WERI-Rb-1 (cell line): ENCODE measurements at regions not wholly inside any gene's neighbourhood (a gene's known extent, or its start where the extent isn't known, plus 50 kb on each side); places are given as distances from the start of the nearest gene placed in this dataset.
"Not testable (repeated sequence)": the region's sequence is repeated elsewhere in the genome, so short reads cannot be mapped to it uniquely, and the experiment has no call there.

Experiments
- DNase-seq: peaks from one replicate; pipeline ENCODE4 v3.0.0-alpha.2; 2020
- H3K27ac ChIP-seq: fragments of 250-450 bp; sonication (Bioruptor Pico); 2 replicates; pipeline ENCODE4 v1.5.1; 2020; ENCODE audit warnings: mild to moderate bottlenecking, moderate library complexity
- H3K27me3 ChIP-seq: fragments of 250-450 bp; sonication (Bioruptor Pico); 2 replicates; pipeline ENCODE4 v1.5.1; 2021; ENCODE audit warnings: mild to moderate bottlenecking, low read depth, moderate library complexity; ENCODE audit not compliant: insufficient read depth, severe bottlenecking
- H3K36me3 ChIP-seq: fragments of 250-450 bp; sonication (Bioruptor Pico); 2 replicates; pipeline ENCODE4 v1.5.1; 2020; ENCODE audit warnings: mild to moderate bottlenecking, moderate library complexity
- H3K4me3 ChIP-seq: 2 replicates; pipeline ENCODE4 v1.5.1; 2011; ENCODE audit warnings: low read depth, mild to moderate bottlenecking, control low read depth, low read length
- H3K9me3 ChIP-seq: fragments of 250-450 bp; sonication (Bioruptor Pico); 2 replicates; pipeline ENCODE4 v1.5.1; 2021; ENCODE audit warnings: mild to moderate bottlenecking, moderate library complexity; ENCODE audit not compliant: severe bottlenecking
- TF ChIP-seq, protein P1 (sequence below): IDR thresholded peaks from 2 replicates; pipeline ENCODE4 v1.5.1; 2011; ENCODE audit warnings: low read depth, mild to moderate bottlenecking, control low read depth, inconsistent platforms, low read length

DNA sequence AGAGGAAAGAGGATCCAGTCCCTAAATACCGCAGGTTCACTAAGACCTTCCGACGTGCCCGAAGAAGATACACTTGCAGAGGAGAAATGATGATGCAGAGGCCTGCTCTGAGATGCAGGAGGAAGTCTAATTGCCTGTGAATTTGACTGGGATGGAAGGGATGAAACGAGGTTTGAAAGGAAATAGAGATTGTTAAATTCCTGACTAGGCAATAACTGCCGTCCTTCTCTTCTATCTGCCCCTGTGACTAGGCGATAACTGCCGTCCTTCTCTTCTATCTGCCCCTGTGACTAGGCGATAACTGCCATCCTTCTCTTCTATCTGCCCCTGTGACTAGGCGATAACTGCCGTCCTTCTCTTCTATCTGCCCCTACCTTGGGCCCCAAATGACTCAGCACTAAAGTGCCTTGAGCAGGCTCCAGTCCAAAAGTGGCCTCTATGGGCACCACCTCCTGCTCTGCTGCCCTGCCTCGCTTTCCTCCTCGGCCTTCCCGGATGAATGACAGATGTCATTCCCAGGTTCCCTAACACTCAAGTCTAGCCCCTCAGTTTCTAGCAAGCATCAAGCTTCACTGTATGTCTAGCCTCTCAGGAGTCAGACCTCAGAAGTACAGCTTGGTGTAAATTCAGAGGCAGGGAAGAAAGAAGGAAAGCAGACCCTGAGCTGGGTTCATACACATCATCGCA lies 189.1 kb downstream of the FOXD4L6 start:
- not testable (repeated sequence) for H3K4me3 ChIP-seq, H3K27me3 ChIP-seq

GRCh38 chr9:40935336-40935735 lies 193.1 kb downstream of the FOXD4L6 start:
- Histone ChIP-seq H3K27me3 (peaks cover 4% of the 10 kb centered on the region), H3K4me3 (no peak overlapping the region), H3K27ac (no peak overlapping the region), H3K9me3 (peaks cover 3% of the 10 kb centered on the region), H3K36me3 (no peaks in the 10 kb centered on the region)
- DNase-seq, result no peak
- TF ChIP-seq, protein P1, sequence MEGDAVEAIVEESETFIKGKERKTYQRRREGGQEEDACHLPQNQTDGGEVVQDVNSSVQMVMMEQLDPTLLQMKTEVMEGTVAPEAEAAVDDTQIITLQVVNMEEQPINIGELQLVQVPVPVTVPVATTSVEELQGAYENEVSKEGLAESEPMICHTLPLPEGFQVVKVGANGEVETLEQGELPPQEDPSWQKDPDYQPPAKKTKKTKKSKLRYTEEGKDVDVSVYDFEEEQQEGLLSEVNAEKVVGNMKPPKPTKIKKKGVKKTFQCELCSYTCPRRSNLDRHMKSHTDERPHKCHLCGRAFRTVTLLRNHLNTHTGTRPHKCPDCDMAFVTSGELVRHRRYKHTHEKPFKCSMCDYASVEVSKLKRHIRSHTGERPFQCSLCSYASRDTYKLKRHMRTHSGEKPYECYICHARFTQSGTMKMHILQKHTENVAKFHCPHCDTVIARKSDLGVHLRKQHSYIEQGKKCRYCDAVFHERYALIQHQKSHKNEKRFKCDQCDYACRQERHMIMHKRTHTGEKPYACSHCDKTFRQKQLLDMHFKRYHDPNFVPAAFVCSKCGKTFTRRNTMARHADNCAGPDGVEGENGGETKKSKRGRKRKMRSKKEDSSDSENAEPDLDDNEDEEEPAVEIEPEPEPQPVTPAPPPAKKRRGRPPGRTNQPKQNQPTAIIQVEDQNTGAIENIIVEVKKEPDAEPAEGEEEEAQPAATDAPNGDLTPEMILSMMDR, result no peak

More for the DNA sequence above, 189.1 kb downstream of the FOXD4L6 start:
- DNase-seq, H3K27ac ChIP-seq, H3K36me3 ChIP-seq, H3K9me3 ChIP-seq: not testable (repeated sequence)

DNA sequence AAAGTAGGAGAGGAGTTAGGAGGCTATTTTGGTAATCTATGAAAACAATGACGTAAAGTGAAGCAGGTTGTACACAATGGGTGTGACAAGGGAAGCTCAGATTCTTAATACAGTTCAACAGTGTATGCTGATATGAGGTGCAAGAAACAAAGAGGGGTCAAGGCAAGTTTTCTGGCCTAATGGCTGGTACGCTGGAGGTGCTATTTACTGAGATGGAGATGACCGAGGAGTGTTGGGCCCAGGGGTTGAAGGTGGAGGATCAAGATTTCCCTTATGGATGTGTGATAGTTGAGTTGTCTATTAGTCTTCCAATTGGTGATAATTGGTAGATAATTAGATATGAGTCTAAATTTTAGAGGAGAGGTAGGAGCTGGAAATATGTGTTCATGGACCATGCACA lies 194.0 kb downstream of the FOXD4L6 start:
- not testable (repeated sequence) for H3K4me3 ChIP-seq, DNase-seq, H3K27me3 ChIP-seq, H3K27ac ChIP-seq, H3K36me3 ChIP-seq, H3K9me3 ChIP-seq

DNA sequence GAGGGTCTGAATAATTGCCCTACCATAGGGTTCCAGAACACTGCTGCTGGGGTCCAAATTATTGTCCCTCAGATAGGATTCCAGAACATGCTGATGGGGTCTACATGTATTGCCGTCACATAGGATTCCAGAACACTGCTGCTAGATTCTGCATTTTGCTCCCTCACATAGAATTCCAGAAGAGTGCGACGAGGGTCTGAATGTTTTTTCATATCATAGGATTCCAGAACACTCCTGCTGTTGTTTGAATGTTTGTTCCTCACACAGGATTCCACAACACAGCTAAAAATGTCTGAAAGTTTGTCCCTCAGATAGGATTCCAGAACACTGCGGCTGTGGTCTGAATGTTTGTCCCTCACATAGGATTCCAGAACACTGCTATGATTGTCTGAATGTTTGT lies 198.1 kb downstream of the FOXD4L6 start:
- H3K27ac ChIP-seq, H3K4me3 ChIP-seq, H3K9me3 ChIP-seq, DNase-seq, H3K36me3 ChIP-seq: not testable (repeated sequence)
- peaks cover 41% of the 10 kb centered on the region for H3K27me3 ChIP-seq

- H3K36me3 ChIP-seq, DNase-seq, H3K4me3 ChIP-seq, H3K9me3 ChIP-seq, H3K27ac ChIP-seq: not testable (repeated sequence)
- H3K27me3 ChIP-seq, result peaks cover 49% of the 10 kb centered on the region
Observed at GRCh38 chr9:40929488-40929845, 199.0 kb downstream of the FOXD4L6 start.

- Histone ChIP-seq H3K27me3 (peaks cover 49% of the 10 kb centered on the region), H3K9me3 (peaks cover 9% of the 10 kb centered on the region), H3K4me3 (no peak overlapping the region), H3K27ac (no peak overlapping the region), H3K36me3 (no peaks in the 10 kb centered on the region)
- TF ChIP-seq, protein P1, result no peak
- no peak for DNase-seq
Observed at GRCh38 chr9:40928803-40929487, 199.5 kb downstream of the FOXD4L6 start.

DNA sequence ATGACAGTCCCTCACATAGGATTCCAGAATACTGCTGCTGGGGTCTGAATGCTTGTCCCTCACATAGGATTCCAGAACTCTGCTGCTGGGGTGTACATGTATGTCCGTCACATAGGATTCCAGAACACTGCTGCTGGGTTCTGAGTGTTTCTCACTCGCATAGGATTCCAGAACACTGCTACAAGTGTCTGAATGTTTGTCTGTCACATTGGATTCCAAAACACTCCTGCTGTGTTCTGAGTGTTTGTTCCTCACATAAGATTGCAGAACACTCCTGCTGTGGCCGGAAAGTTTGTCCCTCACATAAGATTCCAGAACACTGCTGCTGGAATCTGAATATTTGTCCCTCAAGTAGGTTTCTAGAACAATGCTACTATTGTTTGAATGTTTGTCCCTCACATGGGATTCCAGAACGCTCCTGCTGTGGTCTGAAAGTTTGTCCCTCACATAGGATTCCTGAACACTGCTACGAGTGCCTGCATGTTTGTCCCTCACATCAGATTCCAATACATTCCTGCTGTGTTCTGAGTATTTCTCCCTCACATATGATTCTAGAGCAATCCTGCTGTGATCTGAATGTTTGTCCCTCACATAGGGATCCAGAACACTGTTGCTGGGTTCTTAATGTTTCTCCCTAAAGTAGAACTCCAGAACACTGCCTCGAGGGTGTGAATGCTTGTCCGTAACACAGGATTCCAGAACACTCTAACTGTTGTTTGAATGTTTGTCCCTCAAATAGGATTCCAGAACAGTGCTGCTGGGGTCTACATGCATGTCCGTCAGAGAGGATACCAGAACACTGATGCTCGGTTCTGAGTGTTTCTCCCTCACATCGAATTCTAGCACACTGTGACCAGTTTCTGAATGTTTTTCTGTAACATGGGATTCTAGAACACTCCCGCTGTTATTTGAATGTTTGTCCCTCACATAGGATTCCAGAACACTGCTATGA lies 200.4 kb downstream of the FOXD4L6 start:
- no peak overlapping the region for H3K27ac ChIP-seq
- no peak overlapping the region for H3K4me3 ChIP-seq
- peaks cover 50% of the 10 kb centered on the region for H3K27me3 ChIP-seq
- H3K36me3 ChIP-seq, result no peaks in the 10 kb centered on the region
- peaks cover 9% of the 10 kb centered on the region for H3K9me3 ChIP-seq
- TF ChIP-seq, protein P1, result no peak
- no peak for DNase-seq
